MM.1S (cell line): ENCODE measurements at regions not wholly inside any gene's neighbourhood (a gene's known extent, or its start where the extent isn't known, plus 50 kb on each side); places are given as distances from the start of the nearest gene placed in this dataset.

ENCODE experiments used
- CTCF ChIP-seq: fragments of 300-600 bp; sonication (generic); IDR thresholded peaks from 2 replicates; pipeline ENCODE4 v1.5.1; 2016; ENCODE audit warnings: antibody characterized with exemption, low read length, mixed read lengths
- EZH2 ChIP-seq: fragments of 300-600 bp; sonication (generic); optimal IDR thresholded peaks from 2 replicates; pipeline ENCODE3; 2017; ENCODE audit warnings: low read depth, mild to moderate bottlenecking, antibody characterized with exemption, low read length, mixed read lengths

DNA sequence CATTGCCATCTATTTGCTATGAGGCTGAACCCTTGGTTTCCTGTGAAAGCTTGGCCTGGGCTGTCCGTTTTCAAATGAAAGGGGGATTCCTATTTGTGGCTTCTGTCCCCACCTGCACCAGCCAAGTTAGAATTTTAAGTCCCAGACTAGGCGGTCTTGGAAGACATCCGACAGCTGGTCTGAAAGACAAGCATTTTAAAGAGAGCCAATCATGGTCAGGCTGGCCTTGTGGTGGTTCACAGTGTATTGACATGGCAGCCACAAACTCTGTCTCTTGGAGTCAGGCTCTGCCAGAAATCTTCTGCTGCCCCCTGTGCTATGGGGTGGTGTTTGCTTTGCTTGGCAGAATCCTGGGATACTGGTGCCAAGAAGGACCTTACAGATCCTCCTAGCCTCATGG is 319.2 kb upstream of the MOCS1 start:
- TF ChIP-seq CTCF: no peak
- no peak for TF ChIP-seq EZH2
